ENCODE measurements at regions not wholly inside any gene's neighbourhood (a gene's known extent, or its start where the extent isn't known, plus 50 kb on each side); places are given as distances from the start of the nearest gene placed in this dataset.

DNA sequence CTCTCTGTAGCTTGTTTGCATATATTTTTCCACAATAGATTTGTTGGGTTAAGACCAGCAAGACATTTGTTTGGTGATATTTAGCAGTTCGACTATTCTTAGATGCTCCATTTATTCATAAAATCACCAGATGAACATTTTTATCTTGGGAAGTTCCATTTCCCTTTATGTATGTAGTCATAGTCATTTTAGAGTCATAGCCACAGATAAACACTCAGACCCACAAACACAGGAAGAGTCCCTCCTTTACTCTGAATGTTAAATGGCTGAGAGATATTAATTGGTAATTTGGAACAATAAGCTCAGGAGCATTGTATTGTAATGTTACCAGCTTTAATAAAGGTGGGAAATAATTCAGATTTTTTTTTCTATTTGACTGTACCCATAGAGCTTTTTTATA, 1608.7 kb downstream of the STIM2 start:
- TF ChIP-seq EZH2 (IDR thresholded peaks at IDR 0.05; ENCODE audit: low read depth, unreplicated experiment) = no peak
- TF ChIP-seq, protein P1, sequence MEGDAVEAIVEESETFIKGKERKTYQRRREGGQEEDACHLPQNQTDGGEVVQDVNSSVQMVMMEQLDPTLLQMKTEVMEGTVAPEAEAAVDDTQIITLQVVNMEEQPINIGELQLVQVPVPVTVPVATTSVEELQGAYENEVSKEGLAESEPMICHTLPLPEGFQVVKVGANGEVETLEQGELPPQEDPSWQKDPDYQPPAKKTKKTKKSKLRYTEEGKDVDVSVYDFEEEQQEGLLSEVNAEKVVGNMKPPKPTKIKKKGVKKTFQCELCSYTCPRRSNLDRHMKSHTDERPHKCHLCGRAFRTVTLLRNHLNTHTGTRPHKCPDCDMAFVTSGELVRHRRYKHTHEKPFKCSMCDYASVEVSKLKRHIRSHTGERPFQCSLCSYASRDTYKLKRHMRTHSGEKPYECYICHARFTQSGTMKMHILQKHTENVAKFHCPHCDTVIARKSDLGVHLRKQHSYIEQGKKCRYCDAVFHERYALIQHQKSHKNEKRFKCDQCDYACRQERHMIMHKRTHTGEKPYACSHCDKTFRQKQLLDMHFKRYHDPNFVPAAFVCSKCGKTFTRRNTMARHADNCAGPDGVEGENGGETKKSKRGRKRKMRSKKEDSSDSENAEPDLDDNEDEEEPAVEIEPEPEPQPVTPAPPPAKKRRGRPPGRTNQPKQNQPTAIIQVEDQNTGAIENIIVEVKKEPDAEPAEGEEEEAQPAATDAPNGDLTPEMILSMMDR (conservative IDR thresholded peaks at IDR 0.05; ENCODE audit: low read depth in 2 of 2) = no peak
- TF ChIP-seq, protein P2, sequence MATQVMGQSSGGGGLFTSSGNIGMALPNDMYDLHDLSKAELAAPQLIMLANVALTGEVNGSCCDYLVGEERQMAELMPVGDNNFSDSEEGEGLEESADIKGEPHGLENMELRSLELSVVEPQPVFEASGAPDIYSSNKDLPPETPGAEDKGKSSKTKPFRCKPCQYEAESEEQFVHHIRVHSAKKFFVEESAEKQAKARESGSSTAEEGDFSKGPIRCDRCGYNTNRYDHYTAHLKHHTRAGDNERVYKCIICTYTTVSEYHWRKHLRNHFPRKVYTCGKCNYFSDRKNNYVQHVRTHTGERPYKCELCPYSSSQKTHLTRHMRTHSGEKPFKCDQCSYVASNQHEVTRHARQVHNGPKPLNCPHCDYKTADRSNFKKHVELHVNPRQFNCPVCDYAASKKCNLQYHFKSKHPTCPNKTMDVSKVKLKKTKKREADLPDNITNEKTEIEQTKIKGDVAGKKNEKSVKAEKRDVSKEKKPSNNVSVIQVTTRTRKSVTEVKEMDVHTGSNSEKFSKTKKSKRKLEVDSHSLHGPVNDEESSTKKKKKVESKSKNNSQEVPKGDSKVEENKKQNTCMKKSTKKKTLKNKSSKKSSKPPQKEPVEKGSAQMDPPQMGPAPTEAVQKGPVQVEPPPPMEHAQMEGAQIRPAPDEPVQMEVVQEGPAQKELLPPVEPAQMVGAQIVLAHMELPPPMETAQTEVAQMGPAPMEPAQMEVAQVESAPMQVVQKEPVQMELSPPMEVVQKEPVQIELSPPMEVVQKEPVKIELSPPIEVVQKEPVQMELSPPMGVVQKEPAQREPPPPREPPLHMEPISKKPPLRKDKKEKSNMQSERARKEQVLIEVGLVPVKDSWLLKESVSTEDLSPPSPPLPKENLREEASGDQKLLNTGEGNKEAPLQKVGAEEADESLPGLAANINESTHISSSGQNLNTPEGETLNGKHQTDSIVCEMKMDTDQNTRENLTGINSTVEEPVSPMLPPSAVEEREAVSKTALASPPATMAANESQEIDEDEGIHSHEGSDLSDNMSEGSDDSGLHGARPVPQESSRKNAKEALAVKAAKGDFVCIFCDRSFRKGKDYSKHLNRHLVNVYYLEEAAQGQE (IDR thresholded peaks at IDR 0.05; ENCODE audit: unreplicated experiment) = no peak
- TF ChIP-seq CREB1 (CRISPR knock-in tag; IDR thresholded peaks at IDR 0.05; ENCODE audit: low read depth) = no peak
